GM21423 (cell line): ENCODE measurements at regions not wholly inside any gene's neighbourhood (a gene's known extent, or its start where the extent isn't known, plus 50 kb on each side); places are given as distances from the start of the nearest gene placed in this dataset.

Experiments
- ATAC-seq: cut with Tn5 transposase; IDR thresholded peaks from one replicate; pipeline ENCODE4 v1.9.1; 2021; ENCODE audit warnings: mild to moderate bottlenecking, moderate library complexity; ENCODE audit not compliant: unreplicated experiment

DNA sequence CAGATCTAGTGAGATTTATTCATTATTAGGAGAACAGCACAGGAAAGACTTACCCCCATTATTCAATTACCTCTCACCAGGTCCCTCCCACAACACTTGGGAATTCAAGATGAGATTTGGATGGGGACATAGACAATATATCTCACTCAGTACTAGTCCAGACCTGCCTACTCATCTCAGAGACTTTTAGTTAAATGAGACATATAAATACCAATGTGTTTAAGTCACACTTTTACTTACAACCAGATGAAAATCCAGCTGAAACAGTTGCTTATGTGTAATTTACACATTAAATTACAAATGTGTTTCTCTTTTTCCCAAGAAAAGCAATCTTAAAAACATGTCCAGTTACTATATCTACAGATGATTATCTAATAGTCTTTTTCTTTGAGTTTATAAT lies 1145.6 kb downstream of the KCNT2 start:
- no peak for ATAC-seq

DNA sequence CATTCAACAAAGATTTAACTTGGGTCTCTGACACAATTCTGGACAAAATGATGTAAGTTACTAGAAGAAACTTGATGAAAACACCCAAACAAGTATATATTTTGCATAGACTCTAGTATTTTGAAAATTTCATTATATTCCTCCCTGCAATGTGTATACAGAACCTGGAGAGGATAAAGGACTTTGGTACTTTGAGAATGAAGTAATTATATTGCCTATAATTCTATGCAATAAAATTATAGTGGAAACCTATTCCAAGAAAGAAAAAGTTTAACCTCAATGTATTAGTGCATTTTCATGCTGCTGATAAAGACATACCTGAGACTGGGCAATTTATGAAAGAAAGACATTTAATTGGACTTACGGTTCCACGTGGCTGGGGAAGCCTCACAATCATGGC lies 1146.1 kb downstream of the KCNT2 start:
- ATAC-seq, result no peak

GRCh38 chr1:195458365-195458764 lies 1149.9 kb downstream of the KCNT2 start:
- no peak for ATAC-seq

DNA sequence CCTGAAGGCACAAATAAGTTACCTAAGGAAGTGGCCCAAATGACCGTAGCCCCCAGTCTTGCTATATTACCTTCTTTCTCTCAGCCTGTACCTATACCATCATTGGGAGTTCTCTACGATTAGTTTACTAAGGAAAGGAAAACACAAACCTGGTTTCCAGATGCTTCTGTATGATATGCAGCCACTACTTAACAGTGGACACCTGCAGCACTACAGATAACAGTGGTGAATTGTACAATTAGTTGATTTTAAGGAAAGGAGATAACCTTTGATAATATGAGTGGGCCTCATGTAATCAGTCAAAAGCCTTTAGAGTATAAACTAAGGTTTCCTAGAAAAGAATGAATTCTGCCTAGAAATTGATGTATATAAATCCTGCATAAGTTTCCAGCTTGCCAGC lies 1157.4 kb downstream of the KCNT2 start:
- ATAC-seq, result no peak

GRCh38 chr1:195439661-195440060 lies 1168.6 kb downstream of the KCNT2 start:
- ATAC-seq, result no peak

DNA sequence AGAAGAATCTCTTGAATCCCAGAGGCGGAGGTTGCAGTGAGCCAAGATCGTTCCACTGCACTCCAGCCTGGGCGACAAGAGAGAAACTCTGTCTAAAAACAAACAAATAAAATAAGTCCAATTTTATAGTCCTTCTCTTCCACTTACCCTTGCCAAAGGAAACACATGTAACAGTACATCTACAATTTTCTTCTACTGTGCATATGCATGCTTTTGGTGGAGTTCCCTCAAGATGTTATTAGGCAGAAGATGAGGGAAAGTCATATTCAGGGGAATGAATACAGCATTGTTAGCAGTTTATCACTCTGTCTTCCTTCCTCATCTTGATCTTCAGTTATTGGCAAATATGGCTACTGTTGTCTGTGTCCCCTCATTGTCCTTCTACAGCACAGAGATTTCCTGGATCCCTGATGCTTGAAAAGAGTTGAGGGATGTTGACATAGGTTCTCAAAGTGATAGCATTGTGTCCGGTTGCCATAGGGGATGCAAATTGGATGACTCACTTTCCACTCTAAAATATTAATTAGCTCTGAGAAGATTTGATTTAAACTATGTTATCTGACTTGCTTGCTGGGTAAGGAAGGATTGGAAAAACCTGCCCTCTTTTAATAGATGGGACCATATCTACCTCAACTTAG lies 1173.6 kb downstream of the KCNT2 start:
- ATAC-seq, result no peak

DNA sequence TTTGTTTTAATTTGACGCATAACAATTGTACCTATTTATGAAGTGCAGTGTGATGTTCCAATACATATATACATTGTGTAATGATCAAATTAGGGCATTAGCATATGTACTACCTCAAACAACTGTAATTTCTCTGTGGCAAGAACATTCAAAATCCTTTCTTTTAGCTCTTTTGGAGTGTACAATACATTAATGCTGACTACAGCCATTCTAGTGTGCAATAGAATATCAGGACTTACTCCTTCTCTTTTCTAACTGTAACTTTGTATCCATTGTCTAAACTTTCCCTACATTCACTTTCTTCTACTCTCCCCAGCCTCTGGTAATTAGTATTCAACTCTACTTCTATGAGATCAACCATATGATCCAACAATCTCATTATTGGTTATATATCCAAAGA lies 1177.4 kb downstream of the KCNT2 start:
- no peak for ATAC-seq

DNA sequence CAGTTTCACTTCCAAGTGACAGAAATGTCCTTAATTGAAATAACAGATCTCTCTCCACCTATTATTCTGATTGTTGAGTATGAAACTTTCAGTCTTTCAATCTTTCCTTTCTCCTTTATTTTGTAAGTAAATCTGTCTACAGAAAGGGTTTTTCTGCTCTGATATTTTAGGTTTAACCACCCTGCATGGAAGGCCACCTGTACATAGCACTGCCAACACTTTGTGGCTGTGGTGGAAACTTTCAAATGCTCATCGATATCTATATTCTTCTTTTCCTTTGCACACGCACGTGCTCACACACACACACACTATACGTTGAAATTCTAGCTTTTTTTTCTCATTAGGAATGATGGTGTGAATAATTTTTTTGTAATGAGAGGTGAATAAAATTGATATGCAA lies 1179.3 kb downstream of the KCNT2 start:
- ATAC-seq, result no peak

- no peak for ATAC-seq
Observed at GRCh38 chr1:195415584-195415983, 1192.7 kb downstream of the KCNT2 start.

- ATAC-seq, result no peak
Observed at GRCh38 chr1:195394567-195394966, 1213.7 kb downstream of the KCNT2 start.

- ATAC-seq, result no peak
Observed at GRCh38 chr1:195376190-195376589, 1232.0 kb downstream of the KCNT2 start.

DNA sequence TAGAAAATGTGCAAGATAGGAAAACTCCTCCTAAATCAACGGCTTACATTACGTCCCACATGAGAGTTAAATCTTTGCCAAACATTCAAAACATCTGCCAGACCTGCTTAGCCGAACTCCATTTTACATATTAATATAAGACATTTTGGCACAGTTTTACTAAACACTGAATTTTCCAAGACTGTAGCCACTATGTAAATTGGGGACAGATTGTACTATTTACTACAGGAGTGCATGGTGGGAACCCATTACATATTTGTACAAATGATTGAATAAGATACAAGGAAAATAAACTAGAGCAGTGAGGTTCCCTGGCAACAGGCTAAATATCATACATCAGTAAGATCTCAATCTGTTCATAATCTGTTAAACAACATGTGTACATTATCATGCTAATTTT lies 1234.4 kb downstream of the KCNT2 start:
- ATAC-seq, result no peak

DNA sequence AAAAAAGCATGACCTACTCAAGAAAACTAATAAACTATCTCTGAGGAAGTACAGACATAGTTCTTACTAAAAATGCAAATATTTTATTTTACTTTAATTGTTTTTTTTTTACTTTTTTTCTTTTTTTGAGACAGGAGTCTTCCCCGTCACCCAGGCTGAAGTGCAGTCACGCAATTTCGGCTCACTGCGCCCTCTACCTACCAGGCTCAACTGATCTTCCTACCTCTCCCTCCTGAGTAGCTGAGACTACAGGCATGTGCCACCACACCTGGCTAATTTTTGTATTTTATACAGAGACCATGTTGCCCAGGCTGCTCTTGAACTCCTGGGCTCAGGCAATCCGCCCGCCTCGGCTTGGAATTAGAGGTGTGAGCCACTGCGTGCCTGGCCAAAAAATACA lies 1263.1 kb downstream of the KCNT2 start:
- no peak for ATAC-seq

- ATAC-seq, result no peak
Observed at GRCh38 chr1:195337646-195338045, 1270.6 kb downstream of the KCNT2 start.

DNA sequence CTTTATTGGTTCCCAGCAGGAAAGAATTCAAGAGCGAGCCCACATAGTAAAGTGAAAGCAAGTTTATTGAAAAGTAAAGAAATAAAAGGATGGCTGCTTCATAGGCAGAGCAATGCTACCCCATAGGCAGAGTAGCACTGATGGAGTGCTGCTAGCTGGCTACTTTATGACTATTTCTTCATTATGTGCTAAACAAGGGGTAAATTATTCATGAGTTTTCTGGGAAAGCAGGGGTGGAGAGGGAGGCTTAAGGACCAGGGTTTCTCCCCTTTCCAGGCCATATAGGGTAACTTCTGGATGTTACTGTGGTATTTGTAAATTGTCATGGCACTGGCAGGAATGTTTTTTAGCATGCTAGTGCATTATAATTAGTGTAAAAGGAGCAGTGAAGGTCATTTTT lies 1271.4 kb downstream of the KCNT2 start:
- ATAC-seq, result no peak

GRCh38 chr1:195335541-195335940 lies 1272.7 kb downstream of the KCNT2 start:
- ATAC-seq, result no peak

DNA sequence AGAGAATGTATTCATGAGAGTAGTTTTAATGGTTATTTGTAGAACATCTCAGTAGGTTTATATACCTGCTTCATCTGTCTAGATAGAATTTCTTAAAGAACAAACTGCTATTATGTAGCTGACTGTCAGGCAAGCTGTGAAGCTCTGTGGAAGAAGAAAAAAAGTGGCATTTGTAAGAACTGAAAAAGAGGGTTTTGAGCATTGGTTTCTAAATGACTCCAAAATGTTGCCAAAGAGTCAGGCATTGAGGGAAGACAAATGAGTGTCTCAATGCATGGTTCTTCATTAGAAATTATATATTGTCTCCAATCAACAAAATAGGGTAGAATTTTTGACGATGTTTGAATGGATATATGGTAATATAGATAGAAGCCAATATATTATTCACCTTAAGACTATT lies 1276.1 kb downstream of the KCNT2 start:
- ATAC-seq, result no peak

GRCh38 chr1:195328681-195329080 lies 1279.6 kb downstream of the KCNT2 start:
- no peak for ATAC-seq

GRCh38 chr1:195328102-195328501 lies 1280.1 kb downstream of the KCNT2 start:
- ATAC-seq, result no peak

GRCh38 chr1:195327361-195327760 lies 1280.9 kb downstream of the KCNT2 start:
- ATAC-seq, result no peak

GRCh38 chr1:195326325-195326724 lies 1281.9 kb downstream of the KCNT2 start:
- ATAC-seq, result no peak

DNA sequence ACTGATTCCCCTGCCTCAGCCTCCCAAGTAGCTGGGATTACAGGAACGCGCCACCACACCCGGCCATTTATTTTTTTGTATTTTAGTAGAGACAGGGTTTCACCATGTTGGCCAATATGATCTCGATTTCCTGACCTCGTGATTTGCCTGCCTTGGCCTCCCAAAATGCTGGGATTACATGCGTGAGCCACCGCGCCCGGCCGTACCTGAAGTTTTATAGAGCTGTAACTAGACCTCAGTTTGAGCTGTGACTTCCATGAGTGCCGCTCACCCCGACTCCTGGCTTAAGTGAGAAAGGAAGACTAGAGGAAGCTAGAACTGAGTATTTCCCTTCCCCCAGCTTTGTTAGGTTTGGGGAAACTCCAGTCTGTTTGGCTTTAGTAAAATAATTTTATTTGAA lies 1283.1 kb downstream of the KCNT2 start:
- ATAC-seq, result no peak

GRCh38 chr1:195306281-195306680 lies 1302.0 kb downstream of the KCNT2 start:
- ATAC-seq, result no peak
